ENCODE measurements at regions not wholly inside any gene's neighbourhood (a gene's known extent, or its start where the extent isn't known, plus 50 kb on each side); places are given as distances from the start of the nearest gene placed in this dataset.

- TF ChIP-seq, protein P1, sequence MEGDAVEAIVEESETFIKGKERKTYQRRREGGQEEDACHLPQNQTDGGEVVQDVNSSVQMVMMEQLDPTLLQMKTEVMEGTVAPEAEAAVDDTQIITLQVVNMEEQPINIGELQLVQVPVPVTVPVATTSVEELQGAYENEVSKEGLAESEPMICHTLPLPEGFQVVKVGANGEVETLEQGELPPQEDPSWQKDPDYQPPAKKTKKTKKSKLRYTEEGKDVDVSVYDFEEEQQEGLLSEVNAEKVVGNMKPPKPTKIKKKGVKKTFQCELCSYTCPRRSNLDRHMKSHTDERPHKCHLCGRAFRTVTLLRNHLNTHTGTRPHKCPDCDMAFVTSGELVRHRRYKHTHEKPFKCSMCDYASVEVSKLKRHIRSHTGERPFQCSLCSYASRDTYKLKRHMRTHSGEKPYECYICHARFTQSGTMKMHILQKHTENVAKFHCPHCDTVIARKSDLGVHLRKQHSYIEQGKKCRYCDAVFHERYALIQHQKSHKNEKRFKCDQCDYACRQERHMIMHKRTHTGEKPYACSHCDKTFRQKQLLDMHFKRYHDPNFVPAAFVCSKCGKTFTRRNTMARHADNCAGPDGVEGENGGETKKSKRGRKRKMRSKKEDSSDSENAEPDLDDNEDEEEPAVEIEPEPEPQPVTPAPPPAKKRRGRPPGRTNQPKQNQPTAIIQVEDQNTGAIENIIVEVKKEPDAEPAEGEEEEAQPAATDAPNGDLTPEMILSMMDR (IDR thresholded peaks at IDR 0.05), result no peak
- no peak for TF ChIP-seq EP300 (IDR thresholded peaks at IDR 0.05; ENCODE audit: low read depth)
These were observed 1012.4 kb upstream of the COX7C start for GRCh38 chr5:85605381-85605780.

Data from transverse colon (tissue), 3 donors.